Hematopoietic multipotent progenitor cell treated with erythropoietin and hydrocortisone succinate and interleukin-3 and kit ligand, for 6 days (in vitro differentiated cells): ENCODE measurements at regions not wholly inside any gene's neighbourhood (a gene's known extent, or its start where the extent isn't known, plus 50 kb on each side); places are given as distances from the start of the nearest gene placed in this dataset.

ENCODE experiments used
- DNase-seq: peaks from one replicate; pipeline ENCODE4 v3.0.0-alpha.2; 2015

DNA sequence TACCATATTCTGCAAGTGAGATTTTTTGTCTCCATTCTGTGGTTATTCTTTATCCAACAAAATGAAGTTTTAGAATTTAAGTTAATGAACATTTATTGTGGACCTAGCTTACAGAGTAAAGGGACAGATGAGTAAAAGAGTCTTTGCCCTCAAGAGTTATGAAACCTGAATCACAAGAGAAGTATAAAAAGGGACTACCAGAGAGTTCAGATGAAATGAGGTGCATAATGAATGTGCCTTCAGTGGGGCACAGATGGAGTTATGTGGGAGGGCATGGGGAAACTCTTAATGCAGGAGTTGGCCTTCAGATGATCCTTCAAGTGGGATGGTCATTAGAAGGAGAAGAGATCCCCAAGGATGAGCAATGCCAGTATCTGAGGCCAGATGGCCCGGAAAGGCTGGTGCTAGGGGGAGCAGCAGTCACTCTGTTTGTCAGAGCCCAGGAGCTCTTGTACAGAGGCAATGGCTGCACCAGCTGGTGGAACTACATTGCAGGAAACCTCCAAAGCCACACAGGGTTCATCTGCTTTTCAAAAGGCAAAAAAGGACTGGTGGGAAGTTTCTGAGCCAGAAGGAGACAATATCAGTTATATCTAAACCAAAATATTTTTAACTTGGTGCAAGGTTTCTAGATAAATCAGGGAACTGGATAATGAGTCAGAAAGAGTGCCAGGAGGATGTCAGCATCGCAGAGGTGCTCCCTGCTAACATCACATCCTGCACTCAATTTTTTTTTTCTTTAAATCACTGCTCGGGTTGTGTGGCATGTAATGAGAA, 162.0 kb downstream of the KLF6 start:
- DNase-seq, result no peak

GRCh38 chr10:3622427-3622826, 162.6 kb downstream of the KLF6 start:
- peak; percentile 3 for DNase-seq

DNA sequence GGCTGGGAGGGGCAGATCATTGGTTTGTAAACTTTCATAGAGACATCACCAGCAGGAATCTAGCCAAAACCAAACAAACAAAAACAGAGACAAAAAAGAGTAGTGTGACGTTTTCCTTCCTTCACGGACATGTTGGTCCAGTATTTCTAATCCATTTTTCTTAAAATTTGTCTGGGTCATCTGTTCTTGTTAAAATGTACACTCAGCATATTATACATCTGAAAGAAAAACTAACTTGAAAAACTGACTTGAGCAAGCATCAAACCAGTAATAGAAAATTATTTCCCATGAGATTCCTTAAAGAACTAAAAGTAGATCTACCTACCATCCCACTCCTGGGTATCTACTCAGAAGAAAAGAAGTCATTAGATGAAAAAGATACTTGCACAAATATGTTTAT, 164.2 kb downstream of the KLF6 start:
- no peak for DNase-seq

DNA sequence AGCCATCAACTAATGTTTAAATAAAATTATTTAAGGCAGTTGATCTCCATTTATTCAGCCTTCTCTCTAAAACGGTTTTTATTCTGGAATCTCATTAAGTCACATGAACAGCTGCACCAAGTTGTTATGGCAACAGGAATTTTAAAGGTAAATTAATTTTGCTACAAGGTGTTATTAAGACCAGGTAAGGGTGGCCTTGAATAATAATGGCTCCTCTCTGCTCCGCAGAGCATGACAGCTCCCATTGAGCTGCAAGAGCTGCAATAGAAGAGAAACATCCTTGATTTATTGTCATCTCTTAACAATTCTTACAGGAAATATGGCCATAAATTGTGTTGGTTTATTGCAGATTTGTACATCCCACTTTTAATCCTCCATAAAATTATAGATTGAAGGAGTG, 165.8 kb downstream of the KLF6 start:
- DNase-seq, result no peak

- no peak for DNase-seq
Measured at GRCh38 chr10:3616880-3617279, 168.1 kb downstream of the KLF6 start.

- no peak for DNase-seq
Measured at GRCh38 chr10:3613318-3613717, 171.7 kb downstream of the KLF6 start.

GRCh38 chr10:3612183-3613001, 172.6 kb downstream of the KLF6 start:
- DNase-seq, result no peak

DNA sequence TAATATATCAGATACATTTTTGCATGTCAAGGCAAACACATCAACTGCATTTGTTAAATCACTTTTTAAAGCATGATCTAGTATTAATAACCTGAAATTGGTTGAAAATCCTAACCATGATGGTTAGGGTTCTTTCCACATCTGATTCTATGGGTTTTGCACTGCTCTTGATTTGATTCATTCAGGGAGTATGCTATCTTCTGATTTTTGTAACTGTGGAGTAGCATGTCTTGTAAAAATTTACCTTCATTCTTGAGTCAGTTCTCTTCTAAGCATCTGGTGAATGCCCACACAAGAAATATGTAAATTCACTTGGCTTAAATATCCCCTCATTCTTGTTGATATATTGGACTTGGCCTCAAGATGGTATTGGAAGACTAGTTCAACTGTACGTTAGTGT, 178.7 kb downstream of the KLF6 start:
- DNase-seq, result no peak

GRCh38 chr10:3605882-3606281, 179.1 kb downstream of the KLF6 start:
- DNase-seq, result no peak

- DNase-seq, result no peak
Measured at GRCh38 chr10:3595736-3596135, 189.3 kb downstream of the KLF6 start.

GRCh38 chr10:3593611-3594010, 191.4 kb downstream of the KLF6 start:
- DNase-seq, result no peak

- DNase-seq, result peak; percentile 18
Measured at GRCh38 chr10:3592424-3592823, 192.6 kb downstream of the KLF6 start.

DNA sequence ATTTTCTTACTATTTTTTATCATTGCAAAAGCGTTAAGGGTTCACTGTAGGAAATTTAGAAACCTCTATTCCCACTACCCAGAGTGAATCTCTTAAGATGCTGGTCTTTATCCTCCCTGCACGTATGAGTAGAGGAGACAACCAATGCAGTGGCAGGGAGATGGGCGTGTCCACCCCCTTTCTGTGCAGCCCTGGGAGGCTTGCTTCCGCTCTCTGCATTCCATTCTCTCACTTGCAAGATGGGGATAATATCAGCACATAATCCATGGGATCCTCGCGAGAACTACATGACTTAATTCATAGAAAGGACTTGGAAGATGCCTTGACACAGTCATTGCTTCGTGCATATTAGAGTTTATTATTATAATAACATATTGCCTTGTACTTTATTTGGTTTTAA, 196.2 kb downstream of the KLF6 start:
- DNase-seq, result no peak

- no peak for DNase-seq
Measured at GRCh38 chr10:3588346-3588745, 196.7 kb downstream of the KLF6 start.

DNA sequence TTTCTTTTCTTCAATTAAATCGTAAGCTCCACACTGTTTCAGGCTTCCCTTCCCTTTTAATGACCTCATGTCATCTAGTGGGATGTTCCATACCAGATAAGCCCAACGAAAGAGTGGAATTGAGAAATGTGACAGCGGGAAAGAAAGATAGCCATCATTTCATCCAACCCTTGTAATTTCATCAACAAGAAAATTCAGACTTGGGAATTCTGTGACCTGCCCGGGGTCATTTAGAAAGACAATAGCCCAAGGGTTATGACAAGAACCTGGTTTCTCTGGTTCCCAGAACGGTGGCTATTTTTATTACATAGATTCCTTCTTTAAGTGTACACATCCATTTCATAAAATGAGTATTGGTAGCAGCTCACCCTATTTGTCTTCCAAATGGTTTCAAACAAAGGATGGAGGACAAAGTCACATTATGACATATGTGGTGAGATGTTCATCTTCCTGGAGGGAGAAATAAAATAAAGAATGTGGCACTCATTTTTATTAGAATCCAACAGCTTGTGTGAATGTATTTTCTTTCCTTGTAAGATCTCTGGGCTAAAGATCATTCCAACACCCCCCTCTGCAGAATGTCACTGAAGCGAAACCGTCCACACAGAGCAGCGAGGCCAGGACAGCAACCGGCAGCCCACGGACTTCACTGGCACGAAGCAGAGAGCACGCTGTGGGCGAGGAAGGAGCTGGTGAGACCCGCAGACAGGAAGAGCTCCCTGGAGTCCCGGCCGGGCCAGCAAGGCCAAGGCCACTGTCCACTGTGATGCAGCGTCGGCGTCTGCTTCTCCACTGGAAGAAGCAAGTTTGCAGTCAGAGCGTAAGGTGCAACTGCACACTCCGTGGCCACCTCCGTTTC, 199.9 kb downstream of the KLF6 start:
- no peak for DNase-seq

DNA sequence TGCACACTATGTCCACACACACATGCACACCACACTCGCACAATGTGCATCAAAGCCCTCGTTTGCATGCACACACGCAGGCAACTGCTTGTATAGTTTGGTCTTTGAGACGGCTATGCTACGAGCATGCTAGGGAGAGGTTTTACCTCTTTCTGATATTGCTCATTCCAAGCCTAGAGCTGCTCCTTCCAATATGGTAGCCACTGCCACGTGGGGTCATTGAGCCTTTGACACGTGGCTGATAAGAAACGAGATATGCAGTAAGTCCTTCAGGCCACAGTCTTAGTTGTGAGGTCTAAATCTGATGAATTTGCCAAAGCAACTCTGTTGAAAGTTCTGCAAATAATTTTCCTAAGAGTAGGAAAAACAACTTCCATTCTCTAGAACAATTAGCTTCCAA, 204.4 kb downstream of the KLF6 start:
- no peak for DNase-seq

- DNase-seq, result no peak
Measured at GRCh38 chr10:3579845-3580244, 205.2 kb downstream of the KLF6 start.

GRCh38 chr10:3578682-3579081, 206.3 kb downstream of the KLF6 start:
- DNase-seq, result no peak

DNA sequence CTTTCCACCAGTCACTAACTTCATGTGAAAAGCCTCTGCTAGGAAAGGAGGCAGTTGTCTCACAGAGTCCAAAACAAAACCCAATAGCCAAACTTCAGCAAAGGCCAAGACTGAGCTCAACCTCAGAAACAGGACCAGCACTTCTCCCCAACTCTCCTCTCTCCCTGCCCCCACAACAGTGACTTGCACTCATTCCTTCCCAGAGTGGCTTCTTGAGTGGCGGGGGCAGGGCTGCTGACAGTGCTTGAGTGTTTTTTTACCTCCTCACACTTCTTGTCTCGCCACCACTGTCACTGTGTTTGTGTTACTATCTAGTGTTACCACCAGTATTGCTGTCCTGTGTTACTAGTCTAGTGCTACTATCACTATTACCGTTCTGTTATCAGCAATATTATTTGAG, 206.8 kb downstream of the KLF6 start:
- DNase-seq, result no peak

DNA sequence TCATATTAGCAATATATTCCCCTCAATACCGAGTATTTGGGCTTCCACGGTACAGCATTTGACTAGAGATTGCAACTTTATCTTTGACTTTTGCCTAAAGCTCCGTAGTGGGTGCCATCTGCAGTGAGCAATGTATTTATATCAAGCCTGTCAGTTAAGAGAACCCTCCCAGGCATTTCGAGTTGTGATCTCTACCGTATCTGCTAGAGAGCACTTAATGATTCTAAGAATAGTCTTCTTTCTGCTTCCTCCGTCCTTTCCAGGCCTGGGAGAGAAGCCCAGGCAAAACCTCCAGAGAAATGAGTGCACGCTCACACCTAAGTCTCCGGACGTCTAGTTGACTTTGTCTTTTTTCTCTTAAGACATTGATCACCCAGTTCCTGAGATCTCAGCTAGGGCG, 210.6 kb downstream of the KLF6 start:
- DNase-seq, result no peak

DNA sequence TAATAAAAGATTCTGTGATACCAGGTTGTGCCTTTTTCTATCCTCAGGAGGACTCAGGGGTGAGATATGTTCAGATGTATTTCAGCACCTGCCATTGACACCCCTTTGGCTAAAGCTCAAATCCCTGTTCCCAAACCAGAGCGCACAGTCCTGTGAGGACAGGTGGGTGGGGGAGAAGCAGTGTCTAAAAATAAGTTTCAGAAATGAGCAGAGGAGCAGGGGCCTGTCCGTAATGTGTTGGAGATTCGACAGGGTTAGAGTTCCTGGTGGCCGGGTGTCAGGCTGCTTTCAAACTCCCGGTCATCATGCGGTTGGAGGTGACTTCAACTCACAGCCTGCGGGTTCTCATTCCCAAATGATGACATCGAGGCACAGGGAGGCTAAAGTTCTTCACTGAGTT, 211.5 kb downstream of the KLF6 start:
- DNase-seq, result no peak

- no peak for DNase-seq
Measured at GRCh38 chr10:3571310-3571825, 213.6 kb downstream of the KLF6 start.

DNA sequence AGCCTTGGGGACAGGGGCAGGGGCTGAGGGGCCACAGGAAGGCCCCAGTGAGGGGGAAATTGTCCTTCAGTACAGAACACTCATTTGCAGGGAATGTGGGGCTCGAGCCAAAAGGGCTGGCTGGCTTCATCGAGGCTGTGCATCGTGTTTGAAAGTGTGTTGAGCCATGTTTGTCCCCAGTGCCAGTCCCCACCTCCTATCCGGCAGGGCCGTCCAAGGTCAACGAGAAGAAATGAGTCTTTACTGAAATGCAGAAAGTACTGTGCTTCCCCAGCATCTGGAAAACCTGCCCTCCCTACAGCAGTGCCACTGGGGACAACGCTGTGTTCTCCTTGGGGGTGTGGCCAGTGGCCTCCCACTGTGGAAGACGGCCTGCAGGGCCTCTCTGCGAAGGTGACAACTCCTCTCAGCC, 214.1 kb downstream of the KLF6 start:
- no peak for DNase-seq
